Naive thymus-derived CD4-positive, alpha-beta T cell (primary cell): ENCODE measurements at regions not wholly inside any gene's neighbourhood (a gene's known extent, or its start where the extent isn't known, plus 50 kb on each side); places are given as distances from the start of the nearest gene placed in this dataset.

Experiments used
- ATAC-seq: fragments of 150-1000 bp; cut with Tn5 transposase; 2 replicates; pipeline ENCODE4 v1.10.0; 2021; ENCODE audit warnings: mild to moderate bottlenecking, moderate library complexity
- CTCF ChIA-PET: fragments of 350-600 bp; sonication (Branson Sonifier 250); formaldehyde crosslinking; loops from one replicate; lab custom pipeline; 2021; ENCODE audit warnings: antibody characterized with exemption; lab: Charles Lee
- POLR2A ChIA-PET: fragments of 350-600 bp; sonication (Branson Sonifier 250); formaldehyde crosslinking; loops from one replicate; lab custom pipeline; 2021; ENCODE audit warnings: antibody characterized with exemption, inconsistent platforms; lab: Charles Lee
- DNase-seq, 9 donors: peaks; one replicate each; pipeline versions ENCODE4 v3.0.0 to v3.0.0-alpha.2; 2020 to 2022; ENCODE audit warnings: mixed read lengths in 1 of 9
- H3K27ac ChIP-seq: one replicate; pipeline ENCODE4 v1.7.0; 2013; ENCODE audit warnings: mild to moderate bottlenecking, low read depth, low read length, moderate library complexity
- H3K27me3 ChIP-seq, 2 donors: one replicate each; pipeline ENCODE4 v1.7.0; 2013; ENCODE audit warnings: low read length in 2 of 2, mild to moderate bottlenecking in 2 of 2, moderate library complexity in 2 of 2; ENCODE audit not compliant: control insufficient read depth in 2 of 2, insufficient read depth in 2 of 2
- H3K36me3 ChIP-seq, 3 experiments: 1 replicate in 2 of 3; 2 replicates in 1 of 3; pipeline ENCODE4 v1.7.0; 2013; ENCODE audit warnings: low read length in 3 of 3, mild to moderate bottlenecking in 3 of 3, moderate library complexity in 1 of 3; ENCODE audit not compliant: insufficient read depth in 3 of 3, control insufficient read depth in 2 of 3
- H3K4me1 ChIP-seq, 2 donors: one replicate each; pipeline ENCODE4 v1.7.0; 2013; ENCODE audit warnings: low read length in 2 of 2, mild to moderate bottlenecking in 2 of 2, moderate library complexity in 1 of 2; ENCODE audit not compliant: control insufficient read depth in 2 of 2, insufficient read depth in 2 of 2
- H3K4me3 ChIP-seq: 2 replicates; pipeline ENCODE4 v1.7.0; 2013; ENCODE audit warnings: mild to moderate bottlenecking, low read length
- H3K9me3 ChIP-seq, 3 experiments: 1 replicate in 2 of 3; 2 replicates in 1 of 3; pipeline ENCODE4 v1.7.0; 2013; ENCODE audit warnings: low read length in 3 of 3; ENCODE audit not compliant: control insufficient read depth in 2 of 3
- H3K27ac Mint-ChIP-seq, 9 donors: one replicate each; pipeline ENCODE4 v1.8.0; 2020 to 2022; ENCODE audit warnings: mixed read lengths in 9 of 9, mild to moderate bottlenecking in 8 of 9, moderate library complexity in 5 of 9, inconsistent platforms in 2 of 9
- H3K27me3 Mint-ChIP-seq, 5 donors: one replicate each; pipeline ENCODE4 v1.8.0; 2021 to 2022; ENCODE audit warnings: mixed read lengths in 5 of 5, mild to moderate bottlenecking in 1 of 5
- H3K36me3 Mint-ChIP-seq, 5 donors: one replicate each; pipeline ENCODE4 v1.8.0; 2020 to 2022; ENCODE audit warnings: mixed read lengths in 5 of 5, mild to moderate bottlenecking in 3 of 5, inconsistent platforms in 1 of 5
- H3K4me1 Mint-ChIP-seq, 7 donors: one replicate each; pipeline ENCODE4 v1.8.0; 2020 to 2022; ENCODE audit warnings: mixed read lengths in 7 of 7, mild to moderate bottlenecking in 3 of 7, inconsistent platforms in 1 of 7
- H3K4me3 Mint-ChIP-seq, 10 donors: one replicate each; pipeline ENCODE4 v1.8.0; 2020 to 2022; ENCODE audit warnings: mild to moderate bottlenecking in 10 of 10, mixed read lengths in 10 of 10, moderate library complexity in 6 of 10, inconsistent platforms in 2 of 10
- H3K9me3 Mint-ChIP-seq, 11 donors: one replicate each; pipeline ENCODE4 v1.8.0; 2020 to 2022; ENCODE audit warnings: mixed read lengths in 11 of 11, mild to moderate bottlenecking in 4 of 11, inconsistent platforms in 1 of 11, moderate library complexity in 1 of 11
- intact Hi-C, 2 donors: fragments of 100-400 bp; cut with micrococcal nuclease; formaldehyde crosslinking; loops; one replicate each; pipeline ENCODE4 v1.15.1; 2023

DNA sequence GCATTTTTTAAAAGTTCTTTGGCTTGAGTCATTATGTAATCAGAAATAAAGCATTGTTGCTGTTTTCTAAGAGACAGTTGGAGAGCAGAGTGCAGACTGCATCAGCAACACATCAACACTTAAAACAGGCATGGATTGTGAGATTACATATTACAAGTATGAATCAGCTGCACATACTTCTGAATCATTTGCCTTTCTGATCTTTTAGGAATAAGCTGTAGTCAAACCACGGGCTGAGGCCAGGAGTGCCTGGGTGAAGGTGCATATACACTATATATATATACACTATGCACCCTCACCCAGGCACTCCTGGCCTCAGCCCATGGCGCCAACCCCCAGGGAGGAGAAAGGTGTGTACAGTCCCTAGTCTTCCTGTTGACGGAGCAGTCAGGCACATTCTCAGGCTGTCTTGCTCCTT, 52.4 kb upstream of the DLX6 start:
- DNase-seq (no peak), ATAC-seq (no peak)
- no peaks in the 10 kb centered on the region for H3K4me1 ChIP-seq
- intact Hi-C loops = no loop called here
- H3K27me3 Mint-ChIP-seq = peaks cover 17 to 48% (median 34%) of the 10 kb centered on the region in 5 donors
- H3K9me3 Mint-ChIP-seq = peaks cover 0 to 5% (median 0%) of the 10 kb centered on the region in 11 donors
- H3K27me3 ChIP-seq = no peaks in the 10 kb centered on the region
- no peak overlapping the region for H3K4me3 Mint-ChIP-seq
- no peaks in the 10 kb centered on the region for H3K9me3 ChIP-seq
- no peaks in the 10 kb centered on the region for H3K36me3 ChIP-seq
- POLR2A ChIA-PET = no interaction called here
- no peak overlapping the region for H3K4me3 ChIP-seq
- H3K27ac Mint-ChIP-seq = no peak overlapping the region
- no peak overlapping the region for H3K27ac ChIP-seq
- H3K36me3 Mint-ChIP-seq = no peaks in the 10 kb centered on the region
- no peaks in the 10 kb centered on the region for H3K4me1 Mint-ChIP-seq
- CTCF ChIA-PET = no interaction called here

- ATAC-seq (no peak), DNase-seq (no peak)
- H3K36me3 Mint-ChIP-seq = no peaks in the 10 kb centered on the region
- H3K4me1 Mint-ChIP-seq = no peaks in the 10 kb centered on the region
- intact Hi-C loops = no loop called here
- H3K4me3 Mint-ChIP-seq = no peak overlapping the region
- H3K9me3 Mint-ChIP-seq = peaks cover 0 to 5% (median 0%) of the 10 kb centered on the region in 11 donors
- Histone ChIP-seq H3K4me1 (no peaks in the 10 kb centered on the region), H3K27me3 (no peaks in the 10 kb centered on the region), H3K9me3 (no peaks in the 10 kb centered on the region), H3K36me3 (no peaks in the 10 kb centered on the region), H3K4me3 (no peak overlapping the region), H3K27ac (no peak overlapping the region)
- POLR2A ChIA-PET = no interaction called here
- H3K27me3 Mint-ChIP-seq = peaks cover 17 to 53% (median 40%) of the 10 kb centered on the region in 5 donors
- CTCF ChIA-PET = no interaction called here
- no peak overlapping the region for H3K27ac Mint-ChIP-seq
These were observed 51.5 kb upstream of the DLX6 start for GRCh38 chr7:96953676-96954513.
